ENCODE measurements at regions not wholly inside any gene's neighbourhood (a gene's known extent, or its start where the extent isn't known, plus 50 kb on each side); places are given as distances from the start of the nearest gene placed in this dataset.

DNA sequence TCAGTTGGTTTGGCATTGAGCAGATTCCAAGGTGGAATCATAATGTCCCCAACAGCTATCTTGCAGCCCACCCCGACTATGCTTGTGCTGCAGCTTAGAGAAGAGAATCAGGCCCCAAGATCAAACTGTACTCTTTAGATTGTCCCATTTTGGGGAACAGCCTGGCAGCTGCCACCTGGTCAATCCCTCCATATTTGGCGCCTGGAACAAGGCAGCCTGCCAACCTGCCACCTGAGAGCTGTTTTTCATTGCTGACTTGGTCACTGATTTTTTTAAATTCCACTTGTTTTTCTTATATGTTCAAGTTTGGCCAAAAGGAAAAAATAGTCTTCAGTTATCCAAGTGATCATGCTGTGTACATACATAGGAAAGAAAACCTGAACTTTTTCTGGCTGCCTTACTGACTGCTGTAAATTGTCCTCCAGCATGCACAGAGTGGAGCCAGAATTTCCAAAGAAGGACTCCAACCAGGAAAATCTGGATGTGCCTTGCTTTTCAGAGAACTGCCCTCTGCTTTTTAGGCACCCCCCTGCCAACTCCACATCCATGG lies 504.2 kb downstream of the ENC1 start:
- DNase-seq, result no peak

GRCh38 chr5:74135033-74135432 lies 505.5 kb downstream of the ENC1 start:
- DNase-seq, result no peak

- DNase-seq, result no peak
These were observed 506.5 kb downstream of the ARHGEF28 start for GRCh38 chr5:74132485-74132884.

GRCh38 chr5:74131250-74131649 lies 505.3 kb downstream of the ARHGEF28 start:
- no peak for DNase-seq

DNA sequence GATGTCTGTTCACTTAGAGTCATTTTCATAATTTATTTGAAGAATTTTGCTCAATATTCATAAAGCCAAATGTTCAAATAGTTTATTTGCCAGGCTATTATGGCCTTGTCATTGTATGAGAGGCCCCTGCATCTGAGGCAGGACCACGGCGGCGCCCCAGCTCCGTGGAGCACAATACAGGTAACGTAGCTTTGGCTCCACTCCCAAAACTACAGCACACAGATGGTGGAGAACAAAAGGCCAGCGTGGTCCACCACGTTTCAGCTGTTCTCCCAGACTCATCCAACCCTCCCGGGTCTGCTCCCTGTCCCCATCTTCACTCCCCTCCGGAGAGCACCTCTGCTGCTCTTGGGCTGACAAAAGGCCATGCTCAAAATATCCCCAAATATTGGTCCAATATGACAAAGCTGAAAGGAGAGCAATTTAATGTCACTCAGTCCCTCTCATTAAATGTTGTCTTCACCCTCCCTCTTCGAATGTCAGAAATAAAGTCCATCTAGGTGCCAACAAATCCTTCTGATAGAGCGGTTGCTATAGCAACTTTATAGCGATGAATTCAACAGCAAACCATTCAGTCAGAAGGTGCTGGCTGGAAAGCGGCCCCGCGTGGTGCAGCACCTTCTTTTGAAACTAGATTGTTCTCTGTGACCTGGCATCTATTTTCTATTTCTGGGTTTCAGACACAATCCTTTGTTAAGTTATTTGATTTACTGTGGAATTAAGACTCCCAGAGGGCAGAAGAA lies 504.3 kb downstream of the ARHGEF28 start:
- DNase-seq, result no peak

DNA sequence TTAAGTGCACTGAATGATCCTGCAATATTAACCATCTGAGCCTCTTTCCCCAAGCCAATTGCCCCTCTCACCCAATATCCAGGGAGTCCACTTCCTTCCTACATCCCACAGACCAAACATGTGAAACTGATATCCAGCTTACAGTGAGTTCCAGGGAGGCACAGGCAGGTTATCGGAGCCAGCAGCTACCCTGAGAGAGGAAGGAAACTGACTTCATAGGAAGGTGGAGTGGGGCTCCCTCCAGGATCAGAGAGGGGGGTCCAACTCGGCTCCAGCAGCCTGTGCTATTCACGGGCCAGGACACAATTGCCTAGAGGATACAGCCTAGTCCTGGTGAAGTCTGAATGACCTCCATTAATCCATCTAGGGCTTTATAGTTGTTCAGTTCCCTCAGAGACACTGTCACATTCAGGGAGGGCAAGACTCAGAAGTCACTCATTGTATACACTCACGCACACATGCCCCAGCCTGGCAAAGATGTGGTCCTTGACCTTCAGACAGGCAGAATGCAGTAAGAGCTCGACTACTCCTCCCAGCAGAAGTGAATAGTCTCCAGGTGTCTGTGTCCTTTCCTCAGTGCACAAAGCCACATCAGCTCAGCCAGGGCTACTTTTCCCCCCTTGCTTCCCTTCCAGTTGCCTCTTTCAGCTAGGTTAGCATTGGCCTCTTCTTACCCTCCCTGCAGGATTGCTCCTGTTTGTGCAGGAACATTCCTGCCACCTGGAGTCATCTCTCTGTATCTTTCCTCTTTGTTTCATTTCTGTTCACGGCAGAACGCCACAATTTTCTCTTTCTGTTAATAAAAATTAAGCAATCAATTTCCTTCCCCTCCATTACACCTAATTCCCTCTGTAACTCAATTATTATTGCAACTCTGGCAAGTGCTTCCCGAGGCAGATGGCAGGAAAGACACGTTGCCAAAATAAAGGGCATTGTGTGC lies 501.7 kb downstream of the ARHGEF28 start:
- DNase-seq, result no peak

DNA sequence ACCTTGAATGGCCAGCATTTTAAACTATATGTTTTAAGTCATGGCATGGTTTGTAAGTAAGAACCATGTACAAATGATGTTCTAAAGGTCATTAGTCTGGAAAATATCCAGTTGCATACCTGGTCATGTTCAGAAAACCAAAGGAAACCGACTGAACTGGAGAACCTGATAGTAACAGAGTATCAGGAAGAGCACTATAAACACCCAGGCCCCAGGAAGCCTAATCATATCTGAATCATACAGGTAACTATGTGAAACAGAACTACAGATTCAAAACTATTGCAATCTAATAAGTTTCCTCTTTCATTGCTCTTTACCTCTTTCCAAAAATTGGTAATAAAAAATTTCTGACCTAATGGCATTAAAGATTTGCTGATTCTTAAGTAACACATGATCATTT lies 500.3 kb downstream of the ARHGEF28 start:
- DNase-seq, result no peak

DNA sequence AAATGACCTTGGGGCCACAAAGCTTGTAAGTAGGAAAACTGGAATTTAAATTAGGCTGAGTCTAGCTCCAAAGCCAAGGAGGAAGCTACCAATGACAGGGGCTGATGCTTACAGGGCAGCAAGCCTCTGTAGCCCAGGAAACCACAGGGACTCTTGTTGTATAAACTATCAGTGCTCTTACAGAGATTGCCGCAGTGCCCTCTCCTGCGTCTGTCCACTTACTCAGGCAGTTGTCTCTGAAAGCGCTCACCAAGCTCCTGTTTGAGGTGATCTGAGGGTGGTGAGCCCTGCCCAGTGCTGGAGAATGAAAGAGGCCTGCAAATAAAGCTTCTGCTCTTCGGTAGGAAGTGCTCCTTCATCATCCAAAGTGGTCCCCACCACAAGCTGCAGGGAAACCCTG lies 498.8 kb downstream of the ARHGEF28 start:
- DNase-seq, result no peak

DNA sequence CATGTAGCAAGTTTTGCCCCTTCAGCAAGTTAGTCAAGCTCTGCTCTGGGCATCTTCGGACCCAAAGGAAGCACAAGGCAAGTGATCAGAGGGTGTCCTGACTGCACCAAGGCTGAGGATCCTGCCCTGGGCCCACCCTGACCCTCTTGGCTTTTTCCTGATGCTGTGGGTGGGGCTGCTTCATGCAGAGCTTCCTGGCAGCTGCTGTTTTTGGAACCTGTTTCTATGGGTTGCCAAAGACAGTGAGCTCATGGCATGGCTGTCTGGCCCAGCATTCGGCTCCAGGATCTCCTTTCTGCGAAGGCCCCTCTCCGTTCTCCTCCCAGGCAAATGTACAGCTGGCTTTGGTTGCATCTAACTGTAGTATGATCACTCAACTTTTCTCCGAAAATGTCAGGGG lies 497.9 kb downstream of the ARHGEF28 start:
- no peak for DNase-seq

DNA sequence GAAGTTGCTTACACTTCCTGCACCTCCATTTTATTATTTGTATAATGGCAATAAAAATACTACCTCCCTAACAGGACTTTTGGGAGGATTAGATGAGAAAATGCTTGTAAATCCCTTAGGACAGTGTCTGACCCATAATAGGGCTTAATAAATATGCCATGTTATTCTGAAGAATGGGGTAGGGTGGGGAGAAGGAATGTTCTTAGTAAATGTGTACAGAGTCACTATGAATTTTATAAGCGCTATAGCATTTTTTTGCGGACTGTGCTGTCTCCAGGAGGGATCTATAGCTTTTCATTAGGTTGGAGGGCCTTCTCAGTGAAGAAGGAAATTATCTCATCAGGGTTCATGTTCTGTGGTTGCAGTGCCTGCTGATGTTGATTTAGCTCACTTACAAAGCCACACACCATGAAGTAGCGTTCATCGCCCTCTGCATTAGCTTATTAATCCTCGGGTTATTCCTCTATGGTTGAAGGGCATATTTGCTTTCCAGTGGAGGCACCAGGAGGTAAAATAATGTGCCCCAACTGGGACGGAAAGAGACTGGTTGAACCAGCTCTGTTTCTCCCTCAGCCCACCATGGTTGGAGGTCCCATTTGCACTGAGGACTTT lies 497.1 kb downstream of the ARHGEF28 start:
- DNase-seq, result no peak

DNA sequence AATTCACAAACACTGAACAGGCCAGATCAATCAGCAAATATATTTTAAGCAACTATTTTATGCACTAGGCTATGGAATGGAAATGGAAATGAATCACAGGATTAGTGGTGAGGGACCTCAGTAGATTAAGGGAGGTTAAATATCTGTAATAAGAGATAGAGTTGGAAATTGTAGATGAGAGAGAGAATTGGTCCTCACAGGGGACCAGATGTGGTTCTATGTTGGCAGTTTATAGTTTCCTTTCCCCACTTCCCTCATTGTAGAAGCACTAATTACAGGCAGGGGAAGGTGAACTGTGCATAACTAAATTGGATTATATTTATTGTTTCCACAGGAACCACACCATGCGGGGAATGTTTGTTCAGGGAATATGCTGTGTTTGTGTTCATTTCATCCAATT lies 496.2 kb downstream of the ARHGEF28 start:
- no peak for DNase-seq

GRCh38 chr5:74120585-74120984 lies 494.6 kb downstream of the ARHGEF28 start:
- no peak for DNase-seq

DNA sequence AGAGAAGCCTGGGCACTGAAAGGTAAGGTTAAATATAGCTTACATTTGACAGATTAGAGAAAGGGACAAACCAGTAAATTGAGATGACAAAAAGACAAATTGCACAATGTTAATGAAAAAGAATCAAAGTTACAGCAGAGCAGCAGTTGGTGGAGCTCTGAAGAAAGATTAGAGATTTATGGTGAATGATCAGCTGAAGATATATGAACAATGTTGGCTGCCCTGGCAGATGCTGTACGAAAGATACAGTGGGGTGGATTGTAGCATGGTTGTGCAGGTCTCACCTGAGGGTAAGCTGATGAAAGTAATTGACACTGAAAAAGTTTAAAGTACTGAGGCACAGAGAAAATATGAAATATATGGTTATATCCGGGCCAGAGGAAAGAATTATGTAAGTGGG lies 492.1 kb downstream of the ARHGEF28 start:
- no peak for DNase-seq

DNA sequence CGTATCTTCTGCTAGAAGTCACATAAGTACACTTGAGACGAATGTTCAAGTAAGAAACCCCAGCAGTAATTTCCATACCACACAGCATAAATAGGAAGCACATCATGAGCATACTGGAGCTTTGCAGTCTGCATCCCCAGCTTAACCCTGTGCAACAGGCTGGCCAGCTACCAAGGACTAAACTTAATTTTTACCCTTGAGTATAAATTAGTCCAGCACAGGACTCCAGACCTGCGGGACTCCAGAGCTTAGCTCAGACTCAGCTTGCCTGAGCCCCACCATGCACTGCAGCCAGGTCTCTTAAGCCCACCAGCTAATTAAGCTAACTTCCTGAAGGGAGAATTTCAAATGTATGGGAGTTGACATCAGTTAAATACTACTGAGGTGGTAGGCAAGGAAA lies 491.0 kb downstream of the ARHGEF28 start:
- no peak for DNase-seq

DNA sequence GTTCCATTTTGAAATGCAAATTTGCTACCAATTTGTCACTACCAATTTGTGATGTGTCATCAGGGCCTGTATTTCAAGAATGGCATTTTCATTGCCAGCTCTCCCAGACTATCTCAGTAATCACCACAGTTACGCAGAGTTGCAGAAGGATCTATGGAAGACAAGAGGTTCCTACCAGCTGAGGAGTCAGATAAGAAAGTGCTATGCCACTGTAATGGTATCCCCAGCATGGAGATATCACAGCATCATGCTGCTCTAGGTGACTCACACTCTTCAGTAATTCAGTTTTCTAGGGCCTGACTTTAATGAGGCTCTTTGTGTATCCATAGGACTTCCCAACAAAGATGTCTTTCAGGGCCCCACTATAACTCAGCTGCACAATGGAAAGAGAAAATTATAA lies 490.3 kb downstream of the ARHGEF28 start:
- no peak for DNase-seq

- DNase-seq, result no peak
These were observed 487.9 kb downstream of the ARHGEF28 start for GRCh38 chr5:74113927-74114326.

- no peak for DNase-seq
These were observed 487.2 kb downstream of the ARHGEF28 start for GRCh38 chr5:74113196-74113540.

GRCh38 chr5:74112372-74113195 lies 486.6 kb downstream of the ARHGEF28 start:
- no peak for DNase-seq

DNA sequence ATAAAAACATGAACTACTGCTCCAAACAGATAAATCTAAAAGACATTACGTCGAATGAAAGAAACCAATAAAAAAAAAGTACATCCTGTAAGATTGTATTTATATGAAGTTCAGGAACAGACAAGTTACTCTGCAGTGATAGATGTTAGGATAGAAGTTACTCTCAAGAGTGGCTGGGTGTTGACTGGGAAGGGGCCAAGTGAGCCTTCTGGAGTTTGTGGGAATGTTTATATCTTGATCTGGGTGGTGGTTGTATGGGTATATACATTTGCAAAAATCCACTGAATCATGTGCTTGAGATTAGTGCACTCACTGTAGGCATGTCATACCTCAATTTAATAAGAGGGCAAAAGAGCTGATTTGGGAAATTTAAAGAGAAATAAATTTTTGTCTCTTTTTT lies 485.8 kb downstream of the ARHGEF28 start:
- DNase-seq, result no peak

DNA sequence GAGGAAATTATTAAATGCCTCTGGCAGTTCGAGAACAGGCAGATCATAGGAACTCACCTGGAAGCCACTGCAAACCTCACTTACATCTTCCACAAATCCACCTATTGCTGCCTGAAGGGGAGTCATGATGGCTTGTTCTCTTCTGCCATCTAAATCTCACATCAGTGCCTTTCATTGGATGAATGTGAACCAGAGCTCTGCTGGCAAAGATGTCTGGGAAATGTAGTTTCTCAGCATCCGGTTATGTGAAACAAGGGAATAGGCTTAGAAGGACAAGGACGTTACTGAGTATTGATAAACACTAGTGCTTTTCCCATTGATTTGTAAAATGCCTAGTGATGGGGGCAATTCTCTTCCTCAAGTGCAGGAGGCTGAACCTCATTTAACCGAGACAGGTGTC lies 483.3 kb downstream of the ARHGEF28 start:
- no peak for DNase-seq

- no peak for DNase-seq
These were observed 481.9 kb downstream of the ARHGEF28 start for GRCh38 chr5:74107899-74108298.

GRCh38 chr5:74105126-74105780 lies 479.3 kb downstream of the ARHGEF28 start:
- no peak for DNase-seq

Data from activated CD8-positive, alpha-beta memory T cell treated with anti-CD3 and anti-CD28 coated beads, Interleukin-2, amount 50 U/mL, for 4 hours (primary cell).